COLO668 (cell line): ENCODE measurements at regions not wholly inside any gene's neighbourhood (a gene's known extent, or its start where the extent isn't known, plus 50 kb on each side); places are given as distances from the start of the nearest gene placed in this dataset.

Experiments
- DNase-seq: peaks from one replicate; lab custom pipeline; 2025; ENCODE audit not compliant: unreplicated experiment; lab: John Stamatoyannopoulos, UW

GRCh38 chr10:128775743-128776142, 649.5 kb upstream of the MKI67 start:
- DNase-seq, result no peak

GRCh38 chr10:128776673-128777252, 650.5 kb upstream of the MKI67 start:
- no peak for DNase-seq

- DNase-seq, result no peak
These were observed 651.1 kb upstream of the MKI67 start for GRCh38 chr10:128777342-128777741.

GRCh38 chr10:128779416-128779815, 653.2 kb upstream of the MKI67 start:
- no peak for DNase-seq

- no peak for DNase-seq
These were observed 654.0 kb upstream of the MKI67 start for GRCh38 chr10:128780156-128780761.

GRCh38 chr10:128781637-128782036, 655.4 kb upstream of the MKI67 start:
- no peak for DNase-seq

GRCh38 chr10:128784444-128784843, 658.2 kb upstream of the MKI67 start:
- DNase-seq, result no peak

GRCh38 chr10:128792426-128793140, 666.4 kb upstream of the MKI67 start:
- DNase-seq, result no peak

GRCh38 chr10:128793726-128794655, 667.8 kb upstream of the MKI67 start:
- no peak for DNase-seq

- DNase-seq, result no peak
These were observed 670.2 kb upstream of the MKI67 start for GRCh38 chr10:128796396-128796912.

- no peak for DNase-seq
These were observed 665.0 kb upstream of the MGMT start for GRCh38 chr10:128802062-128802461.

- no peak for DNase-seq
These were observed 663.3 kb upstream of the MGMT start for GRCh38 chr10:128803790-128804189.

GRCh38 chr10:128804411-128804810, 662.6 kb upstream of the MGMT start:
- no peak for DNase-seq

- DNase-seq, result no peak
These were observed 658.1 kb upstream of the MGMT start for GRCh38 chr10:128808921-128809440.

GRCh38 chr10:128811511-128811910, 655.5 kb upstream of the MGMT start:
- no peak for DNase-seq

GRCh38 chr10:128812000-128812399, 655.0 kb upstream of the MGMT start:
- DNase-seq, result no peak

GRCh38 chr10:128813574-128813973, 653.5 kb upstream of the MGMT start:
- no peak for DNase-seq

- DNase-seq, result no peak
These were observed 653.0 kb upstream of the MGMT start for GRCh38 chr10:128814024-128814423.

- no peak for DNase-seq
These were observed 652.3 kb upstream of the MGMT start for GRCh38 chr10:128814782-128815181.

GRCh38 chr10:128816726-128817125, 650.3 kb upstream of the MGMT start:
- DNase-seq, result no peak

GRCh38 chr10:128817636-128818035, 649.4 kb upstream of the MGMT start:
- no peak for DNase-seq
